Colonic mucosa (tissue), 4 donors: ENCODE measurements at regions not wholly inside any gene's neighbourhood (a gene's known extent, or its start where the extent isn't known, plus 50 kb on each side); places are given as distances from the start of the nearest gene placed in this dataset.
A peak's percentile ranks its signal among the peaks of the same experiment; 100 is the strongest.

Source experiments
- DNase-seq: peaks from one replicate; pipeline ENCODE4 v3.0.0-alpha.2; 2020
- H3K27ac ChIP-seq: fragments of 200-600 bp; one replicate; pipeline ENCODE4 v1.8.0; 2021
- H3K27me3 ChIP-seq: fragments of 200-600 bp; one replicate; pipeline ENCODE4 v1.8.0; 2021
- H3K36me3 ChIP-seq: fragments of 200-600 bp; one replicate; pipeline ENCODE4 v1.8.0; 2021
- H3K4me1 ChIP-seq: fragments of 200-600 bp; one replicate; pipeline ENCODE4 v1.8.0; 2021; ENCODE audit warnings: mild to moderate bottlenecking
- H3K4me3 ChIP-seq: fragments of 200-600 bp; one replicate; pipeline ENCODE4 v1.8.0; 2021
- H3K9ac ChIP-seq, 2 donors: one replicate each; pipeline ENCODE4 v1.7.0; 2013; ENCODE audit warnings: control low read depth in 2 of 2, low read depth in 2 of 2, low read length in 2 of 2
- H3K9me3 ChIP-seq: fragments of 200-600 bp; one replicate; pipeline ENCODE4 v1.8.0; 2021
- CTCF ChIP-seq: fragments of 200-600 bp; IDR thresholded peaks from one replicate; pipeline ENCODE4 v1.8.0; 2022; ENCODE audit warnings: antibody characterized with exemption, mild to moderate bottlenecking
- intact Hi-C: fragments of 100-400 bp; cut with DNase I; formaldehyde crosslinking; loops from one replicate; pipeline ENCODE4 v1.14.1; 2022
- donor health status: healthy.
- donor health status: DM: no; HTN: no; CAD: no.
- donor health status: DM: no; HTN: no; CAD: no.

DNA sequence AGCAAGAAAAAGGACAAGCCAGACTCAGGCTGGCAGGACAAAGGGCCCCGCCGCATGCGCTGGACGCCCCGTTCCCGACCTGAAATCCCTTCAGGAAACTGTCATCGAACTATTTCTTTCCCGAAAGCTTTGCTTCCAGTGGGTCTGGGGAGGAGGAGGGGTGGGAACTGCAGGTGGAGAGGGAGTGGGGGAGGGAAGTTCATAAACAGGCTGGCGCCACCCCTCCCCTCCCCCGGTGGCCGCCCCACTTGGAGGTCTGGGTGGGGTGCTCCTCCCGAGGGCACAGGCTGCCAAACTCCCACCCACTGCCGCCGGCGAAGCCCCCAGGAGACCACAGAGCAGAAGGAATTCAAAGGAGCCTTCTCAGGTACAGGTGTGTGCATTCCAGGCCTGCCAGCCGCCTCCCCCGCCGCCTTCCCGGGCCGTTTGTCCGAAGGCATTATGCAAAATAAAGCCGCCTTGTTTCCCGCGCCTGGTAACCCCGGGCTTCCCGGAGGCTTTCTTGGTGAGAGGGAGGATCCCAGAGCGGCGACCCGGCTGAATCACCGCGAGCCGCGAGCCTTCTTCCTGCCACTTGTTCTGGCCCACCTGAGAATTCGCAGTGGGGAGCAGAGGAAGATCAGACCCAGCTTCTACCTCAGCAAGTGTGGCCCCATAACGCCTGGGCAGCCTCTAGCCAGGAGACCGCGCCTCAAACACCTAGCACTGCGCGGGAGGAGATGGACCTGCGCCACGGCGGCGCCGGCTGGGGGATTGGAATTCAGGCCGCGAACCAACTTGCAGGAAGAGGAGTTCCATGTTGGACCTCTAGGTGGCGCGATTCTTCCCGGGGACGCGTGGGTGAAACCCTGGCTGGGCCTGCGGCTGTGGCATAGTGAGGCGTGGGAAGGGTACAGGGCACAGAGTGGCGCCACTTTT, 101.9 kb downstream of the FOXI3 start:
- no peaks in the 10 kb centered on the region for H3K9me3 ChIP-seq
- no peaks in the 10 kb centered on the region for H3K27me3 ChIP-seq
- no peak overlapping the region for H3K27ac ChIP-seq
- H3K4me1 ChIP-seq, result no peaks in the 10 kb centered on the region
- TF ChIP-seq CTCF, result peak; percentile 62
- intact Hi-C loops, result no loop called here
- peak; percentile 82 for DNase-seq
- H3K9ac ChIP-seq, result peak overlapping the region in 1 of 2 donors; percentile 26
- peak overlapping the region; percentile 14 for H3K4me3 ChIP-seq
- H3K36me3 ChIP-seq, result no peaks in the 10 kb centered on the region

- Histone ChIP-seq H3K4me3 (no peak overlapping the region), H3K27me3 (no peaks in the 10 kb centered on the region), H3K27ac (no peak overlapping the region), H3K9me3 (no peaks in the 10 kb centered on the region), H3K4me1 (no peaks in the 10 kb centered on the region), H3K36me3 (no peaks in the 10 kb centered on the region), H3K9ac (no peak overlapping the region)
- TF ChIP-seq CTCF, result no peak
- no peak for DNase-seq
- intact Hi-C loops, result no loop called here
Measured at GRCh38 chr2:88345842-88346241, 106.7 kb downstream of the FOXI3 start.

DNA sequence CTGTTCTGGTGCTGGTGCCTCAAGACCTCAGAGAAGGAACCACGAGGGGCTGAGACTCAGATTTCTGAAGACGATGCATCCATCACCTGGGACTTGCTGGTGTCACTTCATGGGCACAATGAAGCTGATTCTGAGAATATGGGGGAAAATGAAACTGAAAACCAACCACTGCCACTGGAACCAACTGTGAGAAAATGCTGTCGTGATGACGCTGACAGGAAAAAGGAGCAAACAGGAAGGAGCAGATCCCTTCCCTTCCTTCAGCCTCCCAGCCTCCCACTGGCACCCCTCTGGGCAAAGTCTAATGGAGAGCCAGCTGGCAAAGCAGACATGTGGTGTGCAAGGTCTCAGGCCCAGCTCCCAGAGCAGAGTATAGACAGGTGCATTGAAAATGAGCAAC, 109.7 kb downstream of the FOXI3 start:
- Histone ChIP-seq H3K9ac (no peak overlapping the region), H3K9me3 (no peaks in the 10 kb centered on the region), H3K27me3 (no peaks in the 10 kb centered on the region), H3K27ac (no peak overlapping the region), H3K36me3 (no peaks in the 10 kb centered on the region), H3K4me3 (no peak overlapping the region), H3K4me1 (no peaks in the 10 kb centered on the region)
- no peak for TF ChIP-seq CTCF
- intact Hi-C loops, result no loop called here
- no peak for DNase-seq

DNA sequence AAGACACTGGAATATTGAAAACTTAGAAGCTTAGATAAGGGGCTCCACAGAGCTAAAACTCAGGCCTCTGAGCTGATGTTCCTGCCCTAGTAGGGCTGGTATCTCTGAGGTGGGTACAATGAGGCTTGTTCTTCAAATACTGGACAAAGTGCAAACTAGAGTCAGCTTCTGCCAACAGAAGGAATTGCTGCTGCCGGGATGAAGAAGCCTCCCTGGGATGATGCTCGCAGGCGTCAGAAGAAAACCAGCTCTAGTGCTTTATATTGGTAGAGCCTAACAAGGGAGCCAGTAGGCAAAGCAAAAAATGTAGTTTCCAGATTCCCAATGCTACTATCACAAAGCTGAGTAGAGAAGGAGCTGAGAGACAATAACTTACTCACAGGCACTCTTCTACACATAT, 118.1 kb downstream of the FOXI3 start:
- Histone ChIP-seq H3K27ac (no peak overlapping the region), H3K27me3 (no peaks in the 10 kb centered on the region), H3K36me3 (no peaks in the 10 kb centered on the region), H3K9ac (peak overlapping the region in 1 of 2 donors; percentile 10), H3K9me3 (no peaks in the 10 kb centered on the region), H3K4me1 (no peaks in the 10 kb centered on the region), H3K4me3 (no peak overlapping the region)
- DNase-seq, result no peak
- intact Hi-C loops, result no loop called here
- no peak for TF ChIP-seq CTCF

- Histone ChIP-seq H3K36me3 (no peaks in the 10 kb centered on the region), H3K4me1 (no peaks in the 10 kb centered on the region), H3K4me3 (no peak overlapping the region), H3K27me3 (no peaks in the 10 kb centered on the region), H3K9ac (no peak overlapping the region), H3K27ac (no peak overlapping the region), H3K9me3 (no peaks in the 10 kb centered on the region)
- DNase-seq, result no peak
- no peak for TF ChIP-seq CTCF
- intact Hi-C loops, result no loop called here
Measured at GRCh38 chr2:88331239-88331638, 121.3 kb downstream of the FOXI3 start.
